ENCODE measurements at regions not wholly inside any gene's neighbourhood (a gene's known extent, or its start where the extent isn't known, plus 50 kb on each side); places are given as distances from the start of the nearest gene placed in this dataset.

GRCh38 chr3:159911664-159912037 is 77.0 kb upstream of the IL12A start:
- no peaks in the 10 kb centered on the region for H3K9me3 ChIP-seq (ENCODE audit: control insufficient read depth, insufficient read depth, low read depth, low read length)
- no peaks in the 10 kb centered on the region for H3K27me3 ChIP-seq (ENCODE audit: control insufficient read depth, insufficient read depth, low read length)
- H2AFZ ChIP-seq (ENCODE audit: low read length): peak overlapping the region; percentile 40
- no peak overlapping the region for H3K9ac ChIP-seq (ENCODE audit: insufficient read depth, low read length)
- DNase-seq (ENCODE audit: low read depth in 2 of 2): no peak
- TF ChIP-seq EZH2 (IDR thresholded peaks at IDR 0.05; ENCODE audit: low read length, missing control alignments) (no peak), CTCF (conservative IDR thresholded peaks at IDR 0.05 in 1 of 2, IDR thresholded peaks at IDR 0.05 in 1 of 2; ENCODE audit: low read depth in 1 of 2, low read length in 2 of 2) (no peak)
- H3K27ac ChIP-seq (ENCODE audit: insufficient read depth, low read length): peak overlapping the region; percentile 1
- no peaks in the 10 kb centered on the region for H4K20me1 ChIP-seq (ENCODE audit: control insufficient read depth, extremely low read depth, insufficient read depth, low read length)
- no peak overlapping the region for H3K4me3 ChIP-seq (replicated peaks in 1 of 4; ENCODE audit: control extremely low read depth in 1 of 4, insufficient read depth in 1 of 4, low read depth in 3 of 4, low read length in 4 of 4)
- no peaks in the 10 kb centered on the region for H3K36me3 ChIP-seq (ENCODE audit: control insufficient read depth, insufficient read depth, low read length)
- peaks cover 6% of the 10 kb centered on the region for H3K4me1 ChIP-seq (ENCODE audit: control insufficient read depth, extremely low read depth, insufficient read depth, low read length)
- H3K4me2 ChIP-seq (ENCODE audit: extremely low read depth, insufficient read depth, low read length): peak overlapping the region; percentile 36
- H3K79me2 ChIP-seq (ENCODE audit: control insufficient read depth, insufficient read depth, low read length): no peaks in the 10 kb centered on the region

- TF ChIP-seq CTCF (conservative IDR thresholded peaks at IDR 0.05 in 1 of 2, IDR thresholded peaks at IDR 0.05 in 1 of 2; ENCODE audit: low read depth in 1 of 2, low read length in 2 of 2) (no peak), EZH2 (IDR thresholded peaks at IDR 0.05; ENCODE audit: low read length, missing control alignments) (no peak)
- no peaks in the 10 kb centered on the region for H4K20me1 ChIP-seq (ENCODE audit: control insufficient read depth, extremely low read depth, insufficient read depth, low read length)
- DNase-seq (ENCODE audit: low read depth in 2 of 2): no peak
- no peak overlapping the region for H3K9ac ChIP-seq (ENCODE audit: insufficient read depth, low read length)
- no peaks in the 10 kb centered on the region for H3K27me3 ChIP-seq (ENCODE audit: control insufficient read depth, insufficient read depth, low read length)
- no peak overlapping the region for H3K27ac ChIP-seq (ENCODE audit: insufficient read depth, low read length)
- no peak overlapping the region for H3K4me2 ChIP-seq (ENCODE audit: extremely low read depth, insufficient read depth, low read length)
- H3K4me3 ChIP-seq (replicated peaks in 1 of 4; ENCODE audit: control extremely low read depth in 1 of 4, insufficient read depth in 1 of 4, low read depth in 3 of 4, low read length in 4 of 4): no peak overlapping the region
- no peaks in the 10 kb centered on the region for H3K9me3 ChIP-seq (ENCODE audit: control insufficient read depth, insufficient read depth, low read depth, low read length)
- peaks cover 6% of the 10 kb centered on the region for H3K4me1 ChIP-seq (ENCODE audit: control insufficient read depth, extremely low read depth, insufficient read depth, low read length)
- H3K36me3 ChIP-seq (ENCODE audit: control insufficient read depth, insufficient read depth, low read length): no peaks in the 10 kb centered on the region
- no peaks in the 10 kb centered on the region for H3K79me2 ChIP-seq (ENCODE audit: control insufficient read depth, insufficient read depth, low read length)
- no peak overlapping the region for H2AFZ ChIP-seq (ENCODE audit: low read length)
These were observed 74.8 kb upstream of the IL12A start for GRCh38 chr3:159913712-159914414.

GRCh38 chr3:159914426-159914825 is 74.2 kb upstream of the IL12A start:
- no peak overlapping the region for H2AFZ ChIP-seq (ENCODE audit: low read length)
- H3K4me3 ChIP-seq (replicated peaks in 1 of 4; ENCODE audit: control extremely low read depth in 1 of 4, insufficient read depth in 1 of 4, low read depth in 3 of 4, low read length in 4 of 4): no peak overlapping the region
- no peak overlapping the region for H3K27ac ChIP-seq (ENCODE audit: insufficient read depth, low read length)
- no peak overlapping the region for H3K4me2 ChIP-seq (ENCODE audit: extremely low read depth, insufficient read depth, low read length)
- H3K9me3 ChIP-seq (ENCODE audit: control insufficient read depth, insufficient read depth, low read depth, low read length): no peaks in the 10 kb centered on the region
- no peak overlapping the region for H3K9ac ChIP-seq (ENCODE audit: insufficient read depth, low read length)
- no peaks in the 10 kb centered on the region for H4K20me1 ChIP-seq (ENCODE audit: control insufficient read depth, extremely low read depth, insufficient read depth, low read length)
- no peak for TF ChIP-seq CTCF (conservative IDR thresholded peaks at IDR 0.05 in 1 of 2, IDR thresholded peaks at IDR 0.05 in 1 of 2; ENCODE audit: low read depth in 1 of 2, low read length in 2 of 2)
- no peak for TF ChIP-seq EZH2 (IDR thresholded peaks at IDR 0.05; ENCODE audit: low read length, missing control alignments)
- H3K27me3 ChIP-seq (ENCODE audit: control insufficient read depth, insufficient read depth, low read length): no peaks in the 10 kb centered on the region
- peak in 1 of 2 donors; percentile 50 for DNase-seq (ENCODE audit: low read depth in 2 of 2)
- peaks cover 6% of the 10 kb centered on the region for H3K4me1 ChIP-seq (ENCODE audit: control insufficient read depth, extremely low read depth, insufficient read depth, low read length)
- H3K79me2 ChIP-seq (ENCODE audit: control insufficient read depth, insufficient read depth, low read length): no peaks in the 10 kb centered on the region
- H3K36me3 ChIP-seq (ENCODE audit: control insufficient read depth, insufficient read depth, low read length): no peaks in the 10 kb centered on the region
